GM10266 (cell line): ENCODE measurements at regions not wholly inside any gene's neighbourhood (a gene's known extent, or its start where the extent isn't known, plus 50 kb on each side); places are given as distances from the start of the nearest gene placed in this dataset.

Experiments used
- DNase-seq: peaks from one replicate; pipeline ENCODE4 v3.0.0; 2012; ENCODE audit errors: extremely low spot score
- TF ChIP-seq, protein P1 (sequence below): IDR thresholded peaks from 2 replicates; pipeline ENCODE4 v1.5.1; 2012; ENCODE audit warnings: mild to moderate bottlenecking, low read depth; ENCODE audit not compliant: control insufficient read depth, insufficient read depth; ENCODE audit errors: missing control alignments

DNA sequence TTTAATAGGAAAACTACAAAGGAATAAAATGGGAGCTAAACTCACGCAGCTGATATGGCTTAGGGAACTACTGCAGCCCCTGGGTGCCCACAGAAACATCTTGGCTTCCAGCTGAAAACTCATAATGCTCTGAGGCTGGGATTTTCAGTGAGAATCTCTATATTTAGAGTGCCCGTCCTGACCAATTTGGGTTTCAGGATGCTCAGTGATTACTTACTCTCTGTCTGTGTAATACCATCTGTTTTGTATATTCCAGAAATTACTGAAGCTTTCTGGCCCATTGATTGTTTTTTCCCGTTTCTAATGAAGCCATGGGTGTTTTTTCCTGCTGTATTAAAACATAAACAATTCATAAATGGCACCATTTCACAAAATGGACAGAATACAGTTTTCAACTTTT lies 50.6 kb upstream of the ZNF385D start:
- TF ChIP-seq, protein P1, sequence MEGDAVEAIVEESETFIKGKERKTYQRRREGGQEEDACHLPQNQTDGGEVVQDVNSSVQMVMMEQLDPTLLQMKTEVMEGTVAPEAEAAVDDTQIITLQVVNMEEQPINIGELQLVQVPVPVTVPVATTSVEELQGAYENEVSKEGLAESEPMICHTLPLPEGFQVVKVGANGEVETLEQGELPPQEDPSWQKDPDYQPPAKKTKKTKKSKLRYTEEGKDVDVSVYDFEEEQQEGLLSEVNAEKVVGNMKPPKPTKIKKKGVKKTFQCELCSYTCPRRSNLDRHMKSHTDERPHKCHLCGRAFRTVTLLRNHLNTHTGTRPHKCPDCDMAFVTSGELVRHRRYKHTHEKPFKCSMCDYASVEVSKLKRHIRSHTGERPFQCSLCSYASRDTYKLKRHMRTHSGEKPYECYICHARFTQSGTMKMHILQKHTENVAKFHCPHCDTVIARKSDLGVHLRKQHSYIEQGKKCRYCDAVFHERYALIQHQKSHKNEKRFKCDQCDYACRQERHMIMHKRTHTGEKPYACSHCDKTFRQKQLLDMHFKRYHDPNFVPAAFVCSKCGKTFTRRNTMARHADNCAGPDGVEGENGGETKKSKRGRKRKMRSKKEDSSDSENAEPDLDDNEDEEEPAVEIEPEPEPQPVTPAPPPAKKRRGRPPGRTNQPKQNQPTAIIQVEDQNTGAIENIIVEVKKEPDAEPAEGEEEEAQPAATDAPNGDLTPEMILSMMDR = no peak
- no peak for DNase-seq

GRCh38 chr3:21803604-21804003 lies 52.6 kb upstream of the ZNF385D start:
- TF ChIP-seq, protein P1 = no peak
- DNase-seq = no peak

GRCh38 chr3:21804330-21804729 lies 53.3 kb upstream of the ZNF385D start:
- TF ChIP-seq, protein P1 = no peak
- no peak for DNase-seq

- TF ChIP-seq, protein P1 = no peak
These were observed 55.7 kb upstream of the ZNF385D start for GRCh38 chr3:21806733-21807132.

DNA sequence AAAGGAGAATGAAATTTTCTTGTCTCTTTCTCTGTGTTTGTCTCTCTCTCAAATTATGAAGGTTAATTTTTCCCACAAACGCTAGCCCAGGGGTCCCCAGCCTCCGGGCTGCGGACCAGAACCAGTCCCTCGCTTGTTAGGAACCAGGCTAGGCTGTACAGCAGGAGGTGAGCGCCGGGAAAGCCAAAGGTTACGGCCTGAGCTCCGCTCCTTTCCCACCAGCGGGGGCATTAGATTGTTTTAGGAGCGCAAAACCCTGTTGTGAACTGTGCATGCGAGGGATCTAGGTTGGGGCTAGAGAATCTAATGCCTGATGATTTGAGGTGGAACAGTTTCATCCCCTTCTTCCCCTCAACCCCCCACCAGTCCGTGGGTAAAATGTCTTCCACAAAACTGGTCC lies 74.7 kb upstream of the ZNF385D start:
- DNase-seq = no peak
- TF ChIP-seq, protein P1 = no peak

More at GRCh38 chr3:21806733-21807132, 55.7 kb upstream of the ZNF385D start:
- no peak for DNase-seq

- no peak for DNase-seq
- TF ChIP-seq, protein P1 = no peak
These were observed 75.4 kb upstream of the ZNF385D start for GRCh38 chr3:21826416-21826815.

GRCh38 chr3:21830541-21830940 lies 79.5 kb upstream of the ZNF385D start:
- TF ChIP-seq, protein P1 = no peak
- DNase-seq = no peak
